ENCODE measurements at regions not wholly inside any gene's neighbourhood (a gene's known extent, or its start where the extent isn't known, plus 50 kb on each side); places are given as distances from the start of the nearest gene placed in this dataset.

- H4K5ac ChIP-seq (ENCODE audit: low read depth, low read length) = no peak overlapping the region
- H3K14ac ChIP-seq (replicated peaks; ENCODE audit: low read depth, low read length) = no peak overlapping the region
- no peaks in the 10 kb centered on the region for H3K36me3 ChIP-seq (ENCODE audit: control insufficient read depth, insufficient read depth, low read length)
- ATAC-seq (ENCODE audit: low read depth) = no peak
- H2BK20ac ChIP-seq (ENCODE audit: low read depth, low read length) = no peak overlapping the region
- H4K8ac ChIP-seq (ENCODE audit: low read depth in 2 of 2, low read length in 2 of 2) = no peak overlapping the region
- no peaks in the 10 kb centered on the region for H4K20me1 ChIP-seq (ENCODE audit: insufficient read depth, low read length)
- DNase-seq = no peak
- dilution Hi-C loops (cut with HindIII; ENCODE audit: low sequenced_read_pairs, unreplicated experiment) (no loop called here), intact Hi-C loops (cut with micrococcal nuclease) (no loop called here), in situ Hi-C loops (cut with MboI; ENCODE audit: low sequenced_read_pairs) (no loop called here)
- no CpG with 5 or more reads among the region's 9 CpGs for WGBS, 2 experiments (ENCODE audit: extremely low coverage in 2 of 2, insufficient read length in 1 of 2)
- H3K18ac ChIP-seq (ENCODE audit: low read depth, low read length) = no peak overlapping the region
- no peak overlapping the region for H4K91ac ChIP-seq (ENCODE audit: insufficient read depth, low read depth, low read length)
- no peak overlapping the region for H3K56ac ChIP-seq (ENCODE audit: extremely low read depth, insufficient read depth, low read length)
- no TSS peak for BruUV-seq (replicated peaks)
- ChIA-PET CTCF (no interaction called here), POLR2A (ENCODE audit: unreplicated experiment) (no interaction called here)
- no peaks in the 10 kb centered on the region for H3K79me1 ChIP-seq (ENCODE audit: low read depth in 1 of 2, low read length in 2 of 2)
- no peaks in the 10 kb centered on the region for H3K9me1 ChIP-seq (ENCODE audit: insufficient read depth, low read length)
- no peak overlapping the region for H2AK5ac ChIP-seq (ENCODE audit: low read depth, low read length)
- no peak overlapping the region for H2BK5ac ChIP-seq (ENCODE audit: low read depth, low read length, poor library complexity, severe bottlenecking)
- H3K9me3 ChIP-seq (ENCODE audit: control insufficient read depth, insufficient read depth, low read length) = peaks cover 2% of the 10 kb centered on the region
- H2BK15ac ChIP-seq (ENCODE audit: low read depth, low read length) = no peak overlapping the region
- H3K27me3 ChIP-seq (ENCODE audit: control insufficient read depth, insufficient read depth, low read length) = no peaks in the 10 kb centered on the region
- H3K23ac ChIP-seq (ENCODE audit: low read depth, low read length) = no peak overlapping the region
- H3K4me1 ChIP-seq (ENCODE audit: control insufficient read depth, insufficient read depth, low read length) = no peaks in the 10 kb centered on the region
- no peak overlapping the region for H2AK9ac ChIP-seq (replicated peaks; ENCODE audit: low read depth, low read length, poor library complexity)
- no peak overlapping the region for H3K4ac ChIP-seq (ENCODE audit: low read depth, low read length)
- H3K9ac ChIP-seq (ENCODE audit: low read depth, low read length) = no peak overlapping the region
- H2BK120ac ChIP-seq (ENCODE audit: low read depth, low read length) = no peak overlapping the region
- H3K27ac ChIP-seq (ENCODE audit: insufficient read depth, low read length) = no peak overlapping the region
- H3K4me3 ChIP-seq (ENCODE audit: insufficient read depth, low read depth, low read length) = no peak overlapping the region
- H3K4me2 ChIP-seq (ENCODE audit: low read depth, low read length) = no peak overlapping the region
- H2AFZ ChIP-seq (replicated peaks; ENCODE audit: low read length, poor library complexity) = no peak overlapping the region
- no peak for TF ChIP-seq RFX5 (IDR thresholded peaks at IDR 0.05; ENCODE audit: low read depth, low read length)
- no peak for TF ChIP-seq CHD1 (IDR thresholded peaks at IDR 0.05; ENCODE audit: low read depth, low read length)
- TF ChIP-seq SMC3 (IDR thresholded peaks at IDR 0.05; ENCODE audit: low read depth, low read length) = no peak
- no peak for TF ChIP-seq POLR2A (IDR thresholded peaks at IDR 0.05; ENCODE audit: low read depth, low read length)
- TF ChIP-seq MXI1 (IDR thresholded peaks at IDR 0.05; ENCODE audit: borderline replicate concordance, low read depth, low read length) = no peak
- TF ChIP-seq NFE2L2 (IDR thresholded peaks at IDR 0.05; ENCODE audit: low read depth, low read length) = no peak
- no peak for TF ChIP-seq MAFK (IDR thresholded peaks at IDR 0.05; ENCODE audit: low read depth, low read length)
- TF ChIP-seq CEBPB (IDR thresholded peaks at IDR 0.05; ENCODE audit: low read depth, low read length) = no peak
- TF ChIP-seq ELK1 (IDR thresholded peaks at IDR 0.05; ENCODE audit: borderline replicate concordance, low read depth, low read length) = no peak
- TF ChIP-seq BHLHE40 (IDR thresholded peaks at IDR 0.05; ENCODE audit: low read depth, low read length) = no peak
Observed at GRCh38 chr11:112836256-112836602, 125.0 kb upstream of the NCAM1 start.
